Hepatic stellate cell (primary cell): ENCODE measurements at regions not wholly inside any gene's neighbourhood (a gene's known extent, or its start where the extent isn't known, plus 50 kb on each side); places are given as distances from the start of the nearest gene placed in this dataset.
A peak's percentile ranks its signal among the peaks of the same experiment; 100 is the strongest.
"Not testable (repeated sequence)": the region's sequence is repeated elsewhere in the genome, so short reads cannot be mapped to it uniquely, and the experiment has no call there.

Source experiments
- DNase-seq: peaks from one replicate; pipeline ENCODE4 v3.0.0; 2011; ENCODE audit warnings: low spot score

DNA sequence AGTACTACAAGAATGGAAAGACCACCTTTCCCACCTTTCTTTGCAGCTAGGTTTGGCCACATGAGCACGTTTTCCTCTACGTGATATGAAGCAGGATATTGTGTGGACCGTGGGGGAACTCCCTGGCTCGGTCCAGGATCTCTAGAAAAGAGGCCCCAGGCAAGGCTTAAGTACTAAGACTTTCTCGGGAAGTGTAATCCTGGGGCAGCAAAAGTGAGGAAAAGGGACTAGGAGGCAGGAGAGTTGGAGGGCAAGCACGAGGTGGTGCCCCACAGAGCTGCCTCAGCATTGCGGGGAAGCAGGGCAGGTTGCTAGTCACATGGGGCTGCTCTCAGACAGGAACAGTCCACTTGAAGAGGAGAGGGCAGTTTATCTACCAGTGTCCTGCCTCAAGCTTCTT, 235.1 kb downstream of the GADD45G start:
- DNase-seq: no peak

GRCh38 chr9:89841456-89841855, 236.6 kb downstream of the GADD45G start:
- DNase-seq: no peak

DNA sequence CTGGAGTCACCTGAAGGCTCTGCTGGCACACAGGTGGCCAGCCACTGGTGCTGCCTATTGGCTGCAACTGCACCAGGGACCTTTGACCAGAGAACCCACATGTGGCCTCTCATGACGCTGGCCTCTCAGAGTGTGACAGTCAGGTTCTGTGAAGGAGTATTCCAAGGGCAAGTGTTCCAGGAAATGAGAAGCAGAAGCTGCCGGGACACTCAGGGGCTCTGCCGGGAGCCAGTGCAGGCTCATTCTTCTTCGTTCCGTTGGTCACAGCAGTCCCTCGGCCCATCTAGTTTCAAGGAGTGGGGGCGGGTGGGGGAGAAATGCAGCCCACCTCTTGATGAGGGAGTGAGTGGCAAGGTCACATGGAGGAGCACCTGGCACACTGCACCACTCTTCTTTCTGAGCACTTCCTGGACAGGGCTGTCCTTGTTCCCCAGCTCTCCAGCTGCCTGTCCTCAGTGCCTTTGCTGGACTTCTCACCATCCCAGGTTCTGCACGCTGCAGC, 237.5 kb downstream of the GADD45G start:
- DNase-seq: no peak

GRCh38 chr9:89843074-89843473, 238.3 kb downstream of the GADD45G start:
- DNase-seq: no peak

- no peak for DNase-seq
These were observed 238.8 kb downstream of the GADD45G start for GRCh38 chr9:89843591-89843990.

- no peak for DNase-seq
These were observed 239.3 kb downstream of the GADD45G start for GRCh38 chr9:89844075-89844474.

GRCh38 chr9:89844535-89844934, 239.7 kb downstream of the GADD45G start:
- DNase-seq: no peak

DNA sequence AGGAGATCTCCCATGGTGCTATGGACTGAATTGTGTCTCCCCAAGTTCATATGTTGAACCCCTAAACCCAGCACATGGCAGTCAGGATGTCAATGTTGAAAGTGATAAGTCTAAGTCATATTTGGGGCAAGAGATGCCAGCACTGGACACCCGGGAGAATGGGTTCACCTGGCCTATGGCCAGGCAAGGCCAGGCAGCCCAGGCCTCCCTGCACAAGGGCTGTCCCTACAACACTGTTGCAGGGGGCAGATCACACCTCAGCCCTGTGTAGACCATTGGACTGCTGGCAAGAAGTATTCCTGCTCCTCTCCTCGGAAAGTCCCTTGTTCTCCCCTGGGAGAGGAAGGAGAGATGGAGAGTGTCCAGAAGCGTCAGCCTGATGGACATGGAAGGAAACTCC, 240.5 kb downstream of the GADD45G start:
- no peak for DNase-seq

- no peak for DNase-seq
These were observed 241.1 kb downstream of the GADD45G start for GRCh38 chr9:89845862-89846261.

DNA sequence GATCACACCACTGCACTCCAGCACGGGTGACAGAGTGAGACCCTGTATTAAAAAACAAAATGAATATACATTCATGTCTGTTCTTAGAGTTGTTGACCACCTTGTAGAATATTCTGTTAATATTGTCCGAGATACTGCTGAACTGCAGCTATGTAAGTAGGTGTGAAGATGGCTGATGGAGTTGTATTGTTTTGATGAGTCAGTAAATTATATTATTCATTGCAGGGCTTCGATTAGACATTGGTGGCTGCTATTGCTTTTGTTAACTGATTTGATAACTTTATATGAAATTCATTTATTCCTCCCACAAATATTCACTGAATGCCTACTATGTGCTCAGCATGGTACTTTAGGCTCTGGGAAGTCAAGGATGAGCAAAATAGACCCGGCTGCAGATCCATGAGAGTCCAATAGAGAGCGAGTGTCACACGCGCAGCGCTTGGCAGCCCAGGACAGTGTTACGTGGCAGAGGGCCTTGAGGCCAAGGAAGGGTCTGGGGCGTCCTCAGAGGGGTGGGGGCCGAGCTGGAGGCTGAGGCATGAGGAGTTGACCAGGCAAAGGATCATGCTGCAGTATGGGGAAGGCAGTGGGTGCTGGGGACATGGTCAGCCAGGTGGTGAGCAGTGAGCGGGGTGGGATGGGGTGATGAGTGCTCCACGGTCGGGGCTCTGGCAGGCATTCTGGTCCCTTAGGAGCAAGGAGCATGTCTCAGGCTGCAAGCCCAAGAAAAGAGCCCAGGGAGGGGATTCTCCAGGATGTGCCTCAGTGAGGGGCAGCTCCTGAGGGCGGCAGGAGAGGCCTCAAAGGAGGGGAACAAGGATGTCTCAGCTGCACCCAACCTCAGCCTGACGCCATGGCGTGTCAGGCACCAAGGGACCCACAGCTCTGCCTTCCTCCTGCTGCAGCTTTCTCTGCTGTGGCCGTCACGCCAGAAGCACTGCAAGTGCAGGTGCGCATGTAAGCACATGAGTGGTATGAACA, 243.5 kb downstream of the GADD45G start:
- no peak for DNase-seq

DNA sequence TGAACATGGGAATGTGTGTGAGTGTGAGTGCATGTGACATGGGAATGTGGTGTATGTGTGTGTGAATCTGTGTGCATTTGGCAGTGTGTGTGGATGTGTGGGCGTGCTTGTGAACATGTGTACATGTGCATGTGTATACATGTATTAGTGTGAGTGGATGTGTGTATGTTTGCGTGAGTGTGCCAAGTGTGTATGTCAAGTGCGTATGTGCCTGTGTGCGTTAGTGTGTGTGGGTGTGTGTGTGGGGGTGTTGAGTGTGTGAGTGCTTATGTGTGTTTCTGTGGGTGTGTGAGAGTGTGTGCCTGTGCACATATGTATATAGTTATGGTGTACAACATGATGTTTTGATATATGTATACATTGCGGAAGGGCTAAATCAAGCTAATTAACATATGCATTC, 244.3 kb downstream of the GADD45G start:
- no peak for DNase-seq

DNA sequence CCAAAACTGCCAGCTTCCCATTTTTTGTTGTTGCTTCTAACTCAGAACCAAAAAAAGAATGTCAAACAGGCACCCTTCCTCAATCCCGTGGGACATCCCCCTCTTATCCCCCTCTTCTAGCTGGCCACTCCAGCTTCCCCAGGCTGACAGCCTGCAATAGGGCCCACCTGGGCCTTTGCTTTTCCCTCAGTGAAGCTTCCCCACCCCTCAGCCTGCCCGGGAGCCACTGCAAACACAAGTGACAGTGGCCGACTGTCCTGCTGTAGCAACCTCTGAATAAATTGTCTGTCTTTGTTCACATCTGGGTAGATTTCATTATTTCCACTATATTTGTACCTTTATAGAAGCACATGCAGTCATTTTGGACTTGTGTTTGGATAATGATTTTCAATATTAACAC, 245.3 kb downstream of the GADD45G start:
- DNase-seq: no peak

- DNase-seq: peak; percentile 36
These were observed 246.0 kb downstream of the GADD45G start for GRCh38 chr9:89850631-89851325.

DNA sequence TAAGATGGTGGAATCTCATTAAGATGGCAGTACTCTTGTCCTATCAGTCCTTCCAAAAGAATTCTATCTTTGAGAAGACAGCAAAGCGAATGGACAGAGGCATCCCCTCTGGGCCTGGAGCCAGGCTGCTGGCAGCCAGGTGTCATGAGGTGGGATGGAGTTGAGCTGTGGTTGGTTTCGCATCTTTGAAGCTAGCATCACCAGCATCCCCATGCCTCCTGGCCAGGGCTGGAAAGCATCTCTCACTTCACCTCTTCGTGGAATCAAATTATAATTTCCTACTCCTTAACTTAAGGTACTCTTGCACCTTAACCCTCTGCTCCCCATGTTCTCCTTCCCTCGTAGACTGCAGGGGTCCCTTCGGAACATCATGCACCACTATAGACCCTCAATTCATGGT, 248.3 kb downstream of the GADD45G start:
- DNase-seq: no peak

- no peak for DNase-seq
These were observed 249.1 kb downstream of the GADD45G start for GRCh38 chr9:89853931-89854330.

DNA sequence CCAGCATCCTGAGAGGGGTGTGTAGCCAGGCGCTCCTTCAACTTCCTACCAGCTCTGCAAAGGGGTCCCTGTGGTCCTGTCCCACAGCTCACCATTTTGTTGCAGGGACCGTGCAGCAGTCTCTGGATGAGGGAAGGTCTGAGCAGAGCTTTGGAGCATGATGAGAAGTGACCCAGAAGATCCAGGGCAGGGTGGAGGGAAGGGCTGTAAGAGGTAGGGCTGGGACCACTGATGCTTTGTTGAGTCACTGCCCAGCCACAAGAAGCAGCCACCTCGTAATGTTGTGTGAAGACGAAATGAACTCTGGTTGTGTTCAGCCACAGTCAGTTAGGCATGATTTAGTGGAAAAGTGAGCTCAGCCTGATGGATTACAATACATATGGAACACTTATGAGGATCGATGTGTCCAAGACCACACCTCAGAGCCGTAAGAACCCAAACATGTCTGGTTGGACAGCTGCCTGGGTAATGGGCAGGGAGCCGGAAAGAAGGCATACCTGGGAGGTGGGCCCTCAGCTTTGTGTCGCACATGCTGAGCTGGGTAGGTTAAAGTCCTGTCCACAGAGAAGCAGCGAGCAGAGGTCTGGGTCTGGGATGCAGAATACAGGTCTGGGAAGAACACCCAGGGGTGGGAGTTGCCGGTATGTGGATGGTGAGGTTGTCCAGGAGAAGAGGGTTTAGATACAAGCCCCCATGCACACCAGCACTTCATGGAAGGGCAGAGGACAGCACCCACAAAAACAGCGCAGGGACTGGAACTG, 250.1 kb downstream of the GADD45G start:
- no peak for DNase-seq

DNA sequence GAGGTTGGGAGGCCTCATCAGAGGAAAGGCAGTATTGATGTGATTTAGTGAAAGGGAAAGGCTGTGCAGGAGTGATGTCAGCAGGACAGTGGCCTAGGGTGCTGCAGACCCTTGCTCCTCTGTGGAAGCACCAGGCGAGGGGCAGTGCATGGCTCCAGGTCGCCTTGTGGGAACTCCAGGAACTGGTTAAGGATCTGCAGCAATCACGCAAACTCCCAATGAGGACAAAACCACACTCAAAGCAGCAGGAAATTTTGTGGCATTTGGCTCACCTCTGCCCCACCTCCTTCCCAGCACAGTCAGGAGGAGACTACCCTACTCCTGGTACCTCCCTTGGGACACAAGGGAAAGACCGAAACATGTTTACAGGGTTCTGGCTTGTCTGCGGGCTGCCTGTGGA, 251.5 kb downstream of the GADD45G start:
- DNase-seq: not testable (repeated sequence)

DNA sequence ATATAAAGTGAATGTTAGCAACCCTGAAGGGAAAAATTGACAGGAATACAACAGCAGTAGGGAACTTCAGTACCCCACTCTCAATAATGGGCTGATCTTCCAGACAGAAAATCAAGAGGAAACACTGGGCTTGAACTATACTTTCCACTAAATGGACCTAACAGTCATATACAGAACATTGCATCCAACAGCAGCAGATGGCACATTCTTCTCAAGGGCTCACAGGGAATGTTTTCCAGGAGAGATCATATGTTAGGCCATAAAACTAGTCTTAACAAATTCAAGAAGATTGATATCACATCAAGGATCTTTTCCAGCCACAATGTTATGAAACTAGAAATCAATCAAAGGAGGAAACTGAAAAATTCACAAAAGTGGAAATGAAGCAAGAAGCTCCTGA, 252.1 kb downstream of the GADD45G start:
- DNase-seq: not testable (repeated sequence)

GRCh38 chr9:89859842-89860241, 255.0 kb downstream of the GADD45G start:
- DNase-seq: not testable (repeated sequence)

DNA sequence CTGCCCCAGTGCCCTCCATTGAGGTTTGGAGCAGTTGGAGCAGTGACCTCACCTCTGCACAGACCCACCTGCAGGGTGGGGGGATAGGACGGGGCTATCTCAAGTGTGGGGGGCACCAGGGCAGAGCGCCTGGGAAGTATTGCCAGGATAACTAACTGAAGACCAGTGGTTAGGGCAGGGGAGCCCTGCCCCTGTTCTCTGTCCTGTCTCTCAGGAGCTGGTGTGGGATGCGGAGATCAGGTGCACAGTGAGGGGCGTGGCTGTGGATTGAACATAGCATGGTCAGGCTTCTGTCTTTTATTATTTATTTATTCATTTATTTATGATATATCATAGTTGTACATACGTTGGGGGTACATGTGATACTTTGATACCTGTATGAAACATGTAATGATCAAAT, 256.6 kb downstream of the GADD45G start:
- not testable (repeated sequence) for DNase-seq

GRCh38 chr9:89862316-89862715, 257.5 kb downstream of the GADD45G start:
- DNase-seq: no peak

- no peak for DNase-seq
These were observed 258.3 kb downstream of the GADD45G start for GRCh38 chr9:89863141-89863540.
